ENCODE measurements at regions not wholly inside any gene's neighbourhood (a gene's known extent, or its start where the extent isn't known, plus 50 kb on each side); places are given as distances from the start of the nearest gene placed in this dataset.
"Not testable (repeated sequence)": the region's sequence is repeated elsewhere in the genome, so short reads cannot be mapped to it uniquely, and the experiment has no call there.

DNA sequence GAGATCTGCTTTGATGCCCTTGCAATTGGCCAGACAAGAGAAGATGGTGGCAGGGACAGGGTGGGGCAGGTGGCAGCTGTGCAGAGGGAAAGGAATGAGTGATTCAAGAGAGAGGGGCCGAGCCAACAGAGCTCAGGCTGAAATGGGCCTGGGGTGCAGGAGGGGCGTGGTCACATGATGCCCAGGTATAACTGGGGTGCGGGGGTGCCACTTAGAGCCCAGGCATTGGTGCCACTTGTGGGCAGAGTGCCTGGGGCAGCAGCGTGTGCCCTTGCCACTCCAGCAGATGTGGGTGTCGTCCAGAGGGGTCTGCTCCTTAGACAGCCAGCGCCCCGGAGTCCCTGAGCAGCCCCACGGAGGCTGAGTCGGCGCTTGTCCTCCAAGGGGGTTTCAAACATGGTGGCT, 88.7 kb downstream of the PLXNA1 start:
- DNase-seq (ENCODE audit: low read depth): no peak

DNA sequence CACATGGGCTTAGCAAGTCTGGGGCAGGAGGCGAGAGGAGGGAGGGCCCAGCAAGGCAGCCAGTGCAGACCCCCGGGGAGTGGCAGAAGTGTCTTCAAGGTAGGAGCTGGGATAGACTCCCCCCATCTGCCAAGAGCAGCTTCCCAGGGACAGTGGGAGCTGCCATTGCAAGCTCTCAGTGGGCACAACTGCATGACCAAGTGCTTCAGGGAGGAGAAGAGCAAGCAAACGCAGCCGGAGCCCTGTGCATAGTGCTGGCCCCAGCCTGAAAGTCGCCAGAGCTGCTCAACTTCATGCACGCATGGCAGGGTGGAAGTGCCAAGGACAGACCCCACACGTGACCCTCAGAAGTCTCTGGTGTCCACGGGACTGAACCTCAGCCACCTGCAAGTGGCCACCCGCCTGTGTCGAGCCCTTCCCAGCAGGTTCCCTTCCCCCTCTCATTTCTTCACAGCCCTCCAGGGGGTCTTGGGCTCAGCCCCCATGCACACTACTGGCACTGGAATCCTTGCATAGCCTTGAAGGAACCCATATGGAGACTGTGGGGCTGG, 89.4 kb downstream of the PLXNA1 start:
- no peak for DNase-seq (ENCODE audit: low read depth)

DNA sequence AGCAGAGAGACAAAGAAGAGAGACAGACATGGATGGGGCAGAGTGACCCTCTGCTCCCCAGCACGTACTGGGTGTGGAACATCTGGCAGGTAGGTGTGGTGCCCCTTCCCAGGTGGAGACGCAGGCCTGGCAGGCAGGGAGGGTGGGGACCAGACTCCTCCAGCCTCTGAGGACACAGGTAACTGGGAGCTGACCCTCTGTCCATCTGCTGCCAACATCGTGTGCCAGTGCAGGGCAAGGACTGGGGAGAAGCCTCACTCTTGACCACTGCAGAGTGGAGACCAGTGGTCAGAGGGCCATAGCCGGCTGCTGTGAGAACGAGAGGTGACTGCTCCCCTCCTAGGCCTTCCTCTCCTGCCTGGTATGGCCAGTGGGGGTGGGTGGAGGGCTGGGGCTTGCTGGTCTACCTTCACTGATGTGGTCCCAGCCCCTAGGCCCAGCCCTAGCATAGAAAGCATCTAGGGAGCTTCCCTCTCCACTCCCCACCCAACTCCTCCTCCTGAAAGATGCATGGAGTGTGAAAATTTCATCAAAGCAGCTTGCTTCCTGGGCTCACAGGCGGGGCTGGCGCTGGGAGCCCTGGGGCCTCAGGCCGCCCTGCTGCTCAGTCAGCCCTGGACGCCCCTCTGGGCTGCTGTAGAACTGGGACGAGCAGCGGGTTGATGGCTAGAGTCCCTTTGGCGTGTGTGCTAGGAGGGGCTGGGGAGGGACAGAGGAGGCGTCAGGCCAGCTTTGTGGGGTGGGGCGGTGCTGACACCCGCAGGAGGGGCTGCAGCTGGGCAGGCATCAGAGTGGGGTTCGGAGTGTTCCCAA, 90.3 kb downstream of the PLXNA1 start:
- DNase-seq (ENCODE audit: low read depth): no peak

DNA sequence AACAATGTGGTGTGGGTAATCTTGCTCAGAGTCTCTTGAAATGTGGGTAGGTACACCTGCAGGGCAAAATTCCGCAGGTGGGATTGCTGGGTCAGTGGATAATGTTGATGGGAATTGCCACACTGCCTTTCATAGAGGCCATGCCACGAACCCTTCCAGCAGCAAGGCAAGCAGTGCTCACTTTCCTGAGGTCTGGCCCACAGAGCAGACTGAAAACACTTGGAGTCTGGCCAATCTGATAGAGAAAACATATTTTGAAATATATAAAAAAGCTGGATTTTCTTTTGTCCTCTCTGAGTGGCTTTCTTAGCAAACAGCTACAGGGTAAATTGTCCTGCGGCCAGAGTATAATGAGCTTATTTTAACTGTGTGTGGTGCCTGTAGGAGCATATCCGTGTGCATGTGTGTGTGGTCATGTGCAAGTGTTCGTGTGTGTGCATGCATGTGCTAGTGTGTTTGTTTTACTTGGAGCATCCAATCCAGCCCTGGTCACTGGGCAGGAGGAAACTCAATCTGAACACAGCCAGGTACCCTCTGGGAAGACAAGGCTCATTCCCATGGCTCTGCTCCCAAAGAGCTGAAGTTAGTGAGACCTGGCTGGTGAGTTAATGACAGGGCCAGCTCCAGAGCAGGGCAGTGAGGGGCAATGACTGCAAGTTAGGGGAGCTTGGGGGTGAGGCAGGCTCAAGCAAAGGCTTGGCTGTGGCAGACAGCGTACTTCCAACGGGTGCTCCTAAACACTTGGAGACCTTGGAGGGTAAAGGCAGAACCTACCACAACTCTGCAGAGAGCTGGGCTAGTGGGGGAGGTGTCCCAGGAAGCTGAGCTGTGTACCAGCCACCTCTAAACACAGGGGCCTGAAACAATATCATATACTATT, 91.3 kb downstream of the PLXNA1 start:
- no peak for DNase-seq (ENCODE audit: low read depth)

DNA sequence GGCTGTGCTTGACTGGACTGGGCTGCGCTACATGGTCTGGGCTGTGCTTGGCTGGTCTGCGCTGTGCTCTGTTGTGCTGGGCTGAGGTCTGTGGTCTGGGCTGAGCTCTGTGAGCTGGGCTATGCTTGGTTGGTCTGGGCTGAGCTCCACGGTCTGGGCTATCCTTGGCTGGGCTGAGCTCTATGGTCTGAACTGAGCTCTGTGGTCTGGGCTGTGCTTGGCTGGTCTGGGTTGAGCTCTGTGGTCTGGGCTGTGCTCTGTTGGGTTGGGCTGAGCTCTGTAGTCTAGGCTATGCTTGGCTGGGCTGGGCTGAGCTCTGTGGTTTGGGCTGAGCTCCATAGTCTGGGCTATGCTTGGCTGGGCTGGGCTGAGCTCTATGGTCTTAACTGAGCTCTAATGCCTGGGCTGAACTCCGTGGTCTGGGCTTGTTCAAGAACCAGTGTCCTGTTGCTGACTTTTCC, 92.0 kb downstream of the PLXNA1 start:
- DNase-seq (ENCODE audit: low read depth): peak; percentile 9

DNA sequence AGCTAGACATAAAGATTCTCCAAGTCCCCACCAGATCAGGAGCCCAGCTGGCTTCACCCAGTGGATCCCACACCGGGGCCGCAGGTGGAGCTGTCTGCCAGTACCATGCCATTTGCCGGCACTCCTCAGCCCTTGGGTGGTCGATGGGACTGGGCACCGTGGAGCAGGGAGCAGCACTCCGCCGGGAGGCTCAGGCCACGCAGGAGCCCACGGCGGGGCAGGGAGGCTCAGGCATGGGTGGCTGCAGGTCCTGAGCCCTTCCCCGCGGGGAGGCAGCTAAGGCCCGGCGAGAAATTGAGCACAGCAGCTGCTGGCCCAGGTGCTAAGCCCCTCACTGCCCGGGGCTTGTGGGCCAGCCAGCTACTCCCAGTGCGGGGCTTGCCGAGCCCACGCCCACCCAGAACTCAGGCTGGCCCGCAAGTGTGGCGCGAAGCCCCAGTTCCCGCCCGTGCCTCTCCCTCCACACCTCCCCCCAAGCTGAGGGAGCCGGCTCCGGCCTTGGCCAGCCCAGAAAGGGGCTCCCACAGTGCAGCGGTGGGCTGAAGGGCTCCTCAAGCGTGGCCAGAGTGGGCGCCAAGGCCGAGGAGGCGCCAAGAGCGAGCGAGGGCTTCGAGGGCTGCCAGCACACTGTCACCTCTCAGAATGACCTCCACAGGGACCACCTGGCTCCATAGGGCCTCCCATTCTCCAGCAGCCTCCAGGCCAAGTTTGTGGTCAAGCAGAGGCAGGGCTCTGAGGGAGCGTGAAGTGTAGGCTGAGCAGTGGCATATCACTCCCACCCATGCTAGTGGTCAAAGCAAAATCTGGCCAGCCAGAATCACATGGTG, 93.5 kb downstream of the PLXNA1 start:
- DNase-seq (ENCODE audit: low read depth): not testable (repeated sequence)

DNA sequence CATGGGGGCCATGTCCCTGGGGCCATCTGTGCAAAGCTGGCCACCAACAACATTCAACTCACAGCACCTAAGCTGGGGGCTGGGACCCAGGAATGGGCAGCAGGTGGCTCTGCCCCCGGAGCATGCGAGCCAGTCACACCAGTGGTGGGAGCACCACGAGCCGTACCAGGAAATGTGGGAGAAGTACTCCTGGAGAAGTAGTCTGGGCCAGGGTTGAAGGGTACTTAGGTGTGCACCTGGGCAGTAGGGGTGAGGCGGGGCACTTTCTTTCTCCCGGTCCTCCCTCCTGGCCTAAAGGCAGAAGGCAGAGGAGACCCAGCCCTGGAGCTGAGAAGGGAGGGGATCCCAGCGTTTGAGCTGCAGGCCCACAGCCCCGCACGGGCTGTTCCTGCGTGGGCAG, 94.2 kb downstream of the PLXNA1 start:
- no peak for DNase-seq (ENCODE audit: low read depth)

DNA sequence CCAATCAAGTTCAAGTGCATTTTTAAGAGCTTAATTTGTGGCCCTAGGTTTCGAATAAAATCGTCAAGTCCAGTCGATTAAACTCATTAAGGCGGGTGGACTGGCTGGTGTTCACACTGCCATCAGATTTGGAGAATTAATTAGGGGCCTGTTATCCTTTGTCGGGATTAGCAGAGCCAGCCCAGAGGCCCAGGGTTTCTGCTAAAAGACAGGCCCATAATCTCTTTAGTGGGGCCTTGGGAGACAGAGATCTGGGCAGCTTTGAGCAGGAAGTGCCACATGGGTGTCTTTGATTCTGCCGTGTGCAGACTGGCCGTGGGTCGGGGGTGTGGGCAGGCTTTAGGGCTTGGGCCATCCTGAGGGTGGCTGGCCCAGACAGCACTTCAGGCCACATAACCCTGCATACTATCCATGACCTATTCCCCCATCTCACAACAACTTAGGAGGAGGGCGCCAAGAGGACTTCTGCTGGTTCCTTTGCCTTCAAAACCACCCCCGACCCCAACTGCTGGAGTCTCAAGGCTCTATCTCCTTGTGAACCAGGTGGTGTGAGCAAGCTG, 94.7 kb downstream of the PLXNA1 start:
- DNase-seq (ENCODE audit: low read depth): no peak

DNA sequence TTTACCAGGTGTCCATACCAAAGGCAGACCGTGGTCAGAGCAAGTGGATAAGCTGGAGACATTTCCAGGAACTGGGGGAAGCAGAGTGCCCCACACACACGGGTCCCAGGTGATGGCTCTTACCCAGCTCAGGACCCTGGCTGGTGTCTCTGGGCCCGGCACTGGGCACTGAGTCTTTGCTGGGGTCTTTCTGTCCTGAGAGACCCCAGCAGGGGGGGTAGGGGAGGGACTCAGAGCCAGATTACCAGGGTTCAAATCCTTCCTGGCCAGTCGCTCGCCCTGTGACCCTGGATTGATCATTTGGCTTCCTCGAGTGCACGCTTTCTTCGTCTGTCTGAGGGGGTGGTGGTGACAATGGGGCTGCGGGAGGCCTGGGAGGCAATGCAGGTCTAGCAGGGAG, 95.7 kb downstream of the PLXNA1 start:
- no peak for DNase-seq (ENCODE audit: low read depth)

DNA sequence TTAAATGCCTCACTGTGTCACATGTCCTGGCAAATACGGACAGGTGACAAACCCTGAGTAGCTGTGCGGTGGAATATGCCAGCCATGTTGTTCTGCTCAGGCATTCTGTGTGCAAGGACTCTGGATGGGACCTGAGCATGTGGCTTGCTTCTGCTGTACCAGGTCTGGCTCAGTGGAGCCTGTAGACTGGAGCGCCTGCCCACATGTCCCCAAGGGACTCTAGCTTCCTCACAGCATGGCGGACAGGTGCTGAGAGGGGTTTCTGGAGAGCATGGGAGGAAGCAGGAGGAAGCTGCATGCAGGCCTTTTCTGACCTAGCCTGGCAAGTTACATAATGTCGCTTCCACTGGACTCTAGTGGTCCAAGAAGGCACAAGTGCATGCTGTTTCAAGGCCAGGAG, 96.3 kb downstream of the PLXNA1 start:
- DNase-seq (ENCODE audit: low read depth): no peak

DNA sequence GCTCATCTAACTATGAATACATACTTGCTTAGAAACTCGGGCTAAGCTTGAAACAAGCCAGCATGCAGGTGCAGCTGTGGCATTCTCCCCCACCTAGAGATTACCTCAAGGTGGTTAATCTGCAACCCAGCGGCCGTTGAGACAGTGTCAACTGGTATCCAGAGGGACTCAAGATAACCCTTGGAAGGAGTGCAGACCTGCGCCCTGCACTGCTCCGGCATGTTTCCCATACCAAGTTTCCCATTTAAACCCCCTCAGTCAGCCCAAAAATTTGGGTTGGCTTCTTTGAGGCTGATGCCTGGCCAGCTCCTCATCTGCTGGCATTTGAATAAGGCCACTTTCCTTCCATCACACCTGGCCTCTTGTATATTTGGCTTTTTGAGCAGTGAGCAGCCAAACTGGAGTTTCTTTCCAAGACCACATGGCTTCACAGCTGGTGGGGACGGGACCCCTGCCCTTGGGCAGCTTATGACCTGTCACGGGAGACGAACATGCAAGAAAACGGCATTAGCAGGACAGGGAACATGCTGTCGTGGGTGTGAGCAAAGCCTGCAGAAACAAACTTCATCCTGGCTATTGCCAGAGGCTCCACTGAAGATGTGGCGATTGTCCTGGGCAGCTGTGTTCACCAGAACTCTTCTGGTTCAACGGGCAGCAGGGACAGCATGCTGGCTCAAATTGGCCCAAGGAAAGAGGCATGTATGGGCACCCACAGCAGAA, 98.2 kb downstream of the PLXNA1 start:
- DNase-seq (ENCODE audit: low read depth): no peak

DNA sequence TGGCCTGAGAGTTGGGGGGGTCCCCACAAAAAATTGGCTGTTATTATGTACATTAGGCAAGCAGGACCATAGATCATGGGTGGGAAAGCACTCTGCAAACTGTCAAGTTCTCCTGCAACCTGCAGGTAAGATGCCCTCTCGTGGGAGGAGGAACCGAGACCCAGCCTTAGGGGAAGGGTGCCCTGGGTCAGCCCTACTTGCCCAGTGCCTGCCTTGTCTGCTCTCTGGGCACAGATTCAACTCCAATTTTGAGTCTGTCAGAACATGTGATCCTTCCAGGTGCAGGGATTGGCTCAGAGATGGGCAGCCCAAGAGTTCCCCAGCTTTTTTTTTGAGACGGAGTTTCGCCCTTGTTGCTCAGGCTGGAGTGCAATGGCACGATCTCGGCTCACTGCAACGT, 99.2 kb downstream of the PLXNA1 start:
- DNase-seq (ENCODE audit: low read depth): no peak

DNA sequence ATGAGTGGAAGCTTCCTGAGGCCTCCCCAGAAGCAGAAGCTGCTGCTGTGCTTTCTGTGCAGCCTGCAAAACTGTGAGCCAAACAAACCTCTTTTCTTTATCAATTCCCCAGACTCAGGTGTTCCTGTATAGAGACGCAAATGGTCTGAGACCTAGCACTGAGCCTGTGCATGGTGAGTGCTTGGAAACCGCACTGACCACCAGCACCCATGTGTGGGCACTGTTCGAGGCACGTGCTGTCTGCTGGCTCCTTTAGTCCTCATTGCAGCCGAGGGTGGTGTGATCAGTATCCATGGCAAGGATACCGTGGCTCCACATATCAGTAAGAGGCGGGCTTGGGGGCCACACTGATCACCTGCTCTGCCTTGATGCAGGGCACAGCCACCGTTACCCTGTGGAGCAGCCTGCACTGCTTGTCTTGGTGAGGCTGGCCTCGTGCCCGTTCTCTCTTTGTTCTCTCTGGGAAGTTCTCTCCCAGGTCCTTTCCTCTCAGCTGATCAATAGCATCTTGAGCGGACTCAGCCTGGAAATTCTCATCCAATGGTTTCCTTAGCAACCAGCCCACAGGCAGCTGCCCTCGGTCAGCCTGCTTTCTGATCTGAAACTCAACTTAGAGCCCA, 101.0 kb downstream of the PLXNA1 start:
- no peak for DNase-seq (ENCODE audit: low read depth)

DNA sequence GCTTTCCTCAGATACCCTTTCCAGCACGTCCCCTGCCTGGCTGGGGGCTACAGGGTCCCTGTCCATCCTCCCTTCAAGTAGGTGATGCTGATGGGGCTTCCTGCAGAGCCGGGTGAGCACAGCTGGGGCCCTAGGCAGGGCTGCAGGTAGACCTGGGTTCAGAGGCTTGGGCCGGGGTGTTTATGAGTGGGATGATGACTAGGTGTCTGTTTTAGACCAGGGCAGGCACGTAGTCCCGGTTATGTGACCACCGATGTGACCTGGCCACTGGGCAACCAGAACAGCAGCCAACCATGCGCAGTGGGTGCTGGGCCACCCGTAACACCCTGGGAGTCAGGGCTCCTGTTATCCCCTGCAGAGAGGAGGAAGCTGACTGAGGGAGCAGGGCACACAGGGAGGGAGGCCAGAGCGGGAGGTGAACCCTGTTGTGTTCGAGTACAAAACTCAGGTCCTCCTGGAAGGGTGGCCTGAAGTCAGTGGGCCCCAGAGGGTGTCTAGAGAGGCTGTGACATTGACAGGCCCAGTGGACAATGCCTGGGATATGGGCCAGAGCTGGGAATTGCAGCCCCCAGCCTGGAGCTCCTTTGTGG, 101.6 kb downstream of the PLXNA1 start:
- DNase-seq (ENCODE audit: low read depth): no peak

DNA sequence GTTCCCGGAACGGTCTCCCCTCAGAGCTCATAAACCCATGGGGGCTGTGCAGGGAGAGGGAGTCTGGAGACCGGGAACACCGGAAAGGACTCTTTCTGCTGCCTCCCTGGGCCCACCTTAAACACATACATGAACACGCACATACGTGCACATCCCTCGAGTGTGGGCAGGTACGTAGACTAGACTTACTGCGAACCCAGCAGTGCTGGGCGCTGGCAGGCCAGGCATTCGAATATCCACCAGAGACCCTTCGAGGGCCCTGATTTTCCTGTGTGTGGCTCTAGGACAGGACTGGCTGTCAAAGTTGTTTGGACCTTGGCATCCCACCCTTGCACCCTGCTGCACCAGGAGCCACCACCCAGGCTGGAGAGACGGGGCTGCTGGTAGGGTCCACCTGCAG, 102.7 kb downstream of the PLXNA1 start:
- no peak for DNase-seq (ENCODE audit: low read depth)

DNA sequence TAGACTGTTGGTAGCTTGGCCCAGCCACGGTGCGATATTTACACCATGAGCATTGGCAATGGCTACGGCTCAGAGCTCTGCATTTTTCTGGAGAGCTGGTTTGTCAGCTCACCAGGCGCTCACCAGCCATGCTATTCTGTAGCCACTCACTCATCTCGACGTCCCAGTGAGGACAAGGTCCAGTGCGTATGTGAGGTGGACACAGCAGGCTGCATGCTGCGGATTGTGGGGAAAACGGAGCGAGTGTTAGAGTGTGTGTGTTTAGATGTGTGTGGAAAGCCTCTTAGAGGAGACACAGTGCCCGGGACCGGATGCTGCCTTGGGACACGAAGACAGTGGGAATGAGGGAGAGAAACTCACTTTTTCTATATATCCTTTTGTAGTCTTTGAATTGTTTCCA, 103.7 kb downstream of the PLXNA1 start:
- not testable (repeated sequence) for DNase-seq (ENCODE audit: low read depth)

DNA sequence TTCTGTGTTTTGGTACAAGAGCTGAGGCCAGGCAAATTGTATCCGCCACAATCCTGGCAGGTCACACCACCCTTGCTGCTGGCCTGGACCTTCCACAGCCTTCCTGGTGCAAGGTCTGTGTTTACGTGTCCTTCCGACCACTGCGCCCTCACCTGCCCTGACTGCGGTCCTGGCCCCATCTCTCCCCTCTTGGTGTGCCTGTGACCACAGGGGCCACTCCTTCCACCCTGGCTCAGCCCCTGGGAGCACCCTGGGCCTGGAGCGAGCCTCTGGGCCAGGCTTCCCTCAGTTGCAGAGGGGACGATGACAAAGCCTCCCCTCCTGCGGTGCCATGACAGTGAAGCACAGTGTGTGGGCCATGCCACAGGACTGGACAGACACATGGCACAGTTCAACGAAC, 104.5 kb downstream of the PLXNA1 start:
- DNase-seq (ENCODE audit: low read depth): no peak

DNA sequence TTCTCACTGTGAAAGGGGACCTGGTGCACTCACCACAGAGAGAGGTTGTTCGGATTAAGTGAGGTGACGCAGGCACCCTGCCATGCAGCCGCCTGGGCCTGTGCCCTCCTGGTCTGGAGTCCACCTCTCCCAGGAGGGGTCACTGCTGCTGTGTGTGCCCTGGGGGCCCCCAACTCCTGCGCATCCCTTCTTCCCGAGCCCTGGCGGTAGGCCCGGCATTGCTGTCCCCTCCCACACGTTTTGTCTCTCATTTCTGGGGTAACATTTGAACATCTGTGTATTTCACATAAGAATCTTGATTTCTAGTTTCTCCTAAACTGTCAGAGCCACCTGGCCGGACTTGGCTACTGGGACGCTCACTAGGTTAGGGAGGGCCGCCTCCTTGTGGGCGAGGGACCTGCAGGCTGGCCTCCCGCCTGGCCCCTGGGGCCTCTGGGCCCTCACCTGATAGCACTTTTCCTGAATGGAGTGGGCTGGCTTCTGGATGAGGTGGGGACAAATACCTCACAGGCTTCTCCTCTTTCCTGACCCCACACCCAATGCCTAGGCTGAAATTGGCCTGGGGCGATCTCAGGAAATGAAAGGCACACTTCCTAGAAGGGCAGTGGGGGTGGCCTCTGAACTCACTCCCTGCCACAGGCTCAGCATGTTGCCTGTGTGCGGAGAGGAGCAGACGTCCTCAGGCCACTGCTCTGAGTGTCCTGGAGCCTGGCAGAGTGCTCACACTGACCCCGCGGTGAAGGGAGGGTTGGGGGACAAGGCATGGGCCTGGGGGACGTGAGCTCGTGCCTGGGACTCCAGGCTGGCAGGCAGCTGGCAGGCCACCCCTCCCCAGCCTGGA, 104.2 kb upstream of the PRR23E start:
- no peak for DNase-seq (ENCODE audit: low read depth)

DNA sequence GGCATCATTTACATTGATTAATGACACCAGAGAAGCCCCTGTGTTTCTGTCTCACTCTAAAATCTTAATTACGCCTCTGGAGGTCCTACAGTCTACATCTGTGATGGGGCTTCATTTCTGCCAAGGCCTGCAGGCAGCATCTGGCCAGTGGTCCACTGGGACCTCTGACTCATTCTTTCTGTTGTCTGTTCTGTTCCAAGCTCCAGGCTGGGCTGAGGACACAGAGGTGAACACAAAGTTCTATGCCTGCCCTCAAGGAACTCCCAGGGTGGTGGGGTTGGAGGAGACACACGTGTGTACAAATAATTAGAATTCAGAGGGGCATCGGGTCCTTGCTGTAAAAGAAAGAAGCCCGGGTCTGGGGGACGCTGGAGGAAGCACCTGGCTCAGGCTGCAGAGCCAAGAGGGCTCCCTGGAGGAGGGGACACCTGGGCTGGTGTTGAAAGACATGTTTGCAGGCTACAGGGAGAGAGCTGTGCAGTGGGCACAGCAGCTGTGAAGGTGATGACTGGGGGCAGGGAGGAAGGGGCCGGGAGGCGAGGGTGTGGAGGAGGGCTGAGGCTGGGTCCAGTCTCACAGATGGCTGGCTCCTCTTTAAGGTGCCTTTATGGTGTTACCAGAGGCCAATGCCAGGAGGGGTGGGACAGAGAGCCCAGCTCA, 103.3 kb upstream of the PRR23E start:
- DNase-seq (ENCODE audit: low read depth): no peak

All from HS-27A (cell line).